HG02970 (cell line): ENCODE measurements at regions not wholly inside any gene's neighbourhood (a gene's known extent, or its start where the extent isn't known, plus 50 kb on each side); places are given as distances from the start of the nearest gene placed in this dataset.

Experiments used
- ATAC-seq: cut with Tn5 transposase; IDR thresholded peaks from one replicate; pipeline ENCODE4 v1.9.1; 2021; ENCODE audit warnings: mild to moderate bottlenecking, moderate library complexity, moderate number of reproducible peaks; ENCODE audit not compliant: unreplicated experiment, low FRiP score

GRCh38 chr4:43339435-43339834 is 446.9 kb downstream of the GRXCR1 start:
- ATAC-seq: no peak

- no peak for ATAC-seq
Observed at GRCh38 chr4:43341741-43342140, 449.2 kb downstream of the GRXCR1 start.

GRCh38 chr4:43343298-43343697 is 450.8 kb downstream of the GRXCR1 start:
- ATAC-seq: no peak

GRCh38 chr4:43345323-43345925 is 452.9 kb downstream of the GRXCR1 start:
- no peak for ATAC-seq

GRCh38 chr4:43348591-43348990 is 456.1 kb downstream of the GRXCR1 start:
- ATAC-seq: no peak

GRCh38 chr4:43351970-43352806 is 459.7 kb downstream of the GRXCR1 start:
- ATAC-seq: no peak

GRCh38 chr4:43352859-43353258 is 460.3 kb downstream of the GRXCR1 start:
- no peak for ATAC-seq

GRCh38 chr4:43353552-43353951 is 461.0 kb downstream of the GRXCR1 start:
- no peak for ATAC-seq

GRCh38 chr4:43356786-43357185 is 464.3 kb downstream of the GRXCR1 start:
- ATAC-seq: no peak

GRCh38 chr4:43357252-43357974 is 464.9 kb downstream of the GRXCR1 start:
- ATAC-seq: no peak

- no peak for ATAC-seq
Observed at GRCh38 chr4:43360296-43360695, 467.8 kb downstream of the GRXCR1 start.

- no peak for ATAC-seq
Observed at GRCh38 chr4:43362875-43363636, 470.5 kb downstream of the GRXCR1 start.

GRCh38 chr4:43369036-43369594 is 476.6 kb downstream of the GRXCR1 start:
- no peak for ATAC-seq

GRCh38 chr4:43373201-43373600 is 480.7 kb downstream of the GRXCR1 start:
- no peak for ATAC-seq

- no peak for ATAC-seq
Observed at GRCh38 chr4:43374216-43374751, 481.8 kb downstream of the GRXCR1 start.

GRCh38 chr4:43379016-43379415 is 486.5 kb downstream of the GRXCR1 start:
- no peak for ATAC-seq

- ATAC-seq: no peak
Observed at GRCh38 chr4:43380093-43380492, 487.6 kb downstream of the GRXCR1 start.

GRCh38 chr4:43391069-43391468 is 498.6 kb downstream of the GRXCR1 start:
- no peak for ATAC-seq

GRCh38 chr4:43394976-43395375 is 502.5 kb downstream of the GRXCR1 start:
- no peak for ATAC-seq

- no peak for ATAC-seq
Observed at GRCh38 chr4:43399726-43400125, 507.2 kb downstream of the GRXCR1 start.
